Nephron (organoid): ENCODE measurements at regions not wholly inside any gene's neighbourhood (a gene's known extent, or its start where the extent isn't known, plus 50 kb on each side); places are given as distances from the start of the nearest gene placed in this dataset.

Source experiments
- H3K27ac Mint-ChIP-seq, 3 experiments: 2 replicates each; pipeline ENCODE4 v1.8.0; 2020; ENCODE audit warnings: mixed read lengths in 3 of 3, mild to moderate bottlenecking in 2 of 3, moderate library complexity in 1 of 3
- H3K27me3 Mint-ChIP-seq: 2 replicates; pipeline ENCODE4 v1.8.0; 2021; ENCODE audit warnings: low read depth, mild to moderate bottlenecking, moderate library complexity, mixed read lengths
- H3K36me3 Mint-ChIP-seq: 2 replicates; pipeline ENCODE4 v1.8.0; 2020; ENCODE audit warnings: low read depth, mixed read lengths
- H3K4me1 Mint-ChIP-seq: 2 replicates; pipeline ENCODE4 v1.8.0; 2020; ENCODE audit warnings: mixed read lengths
- H3K4me3 Mint-ChIP-seq, 3 experiments: 2 replicates each; pipeline ENCODE4 v1.8.0; 2020; ENCODE audit warnings: mild to moderate bottlenecking in 3 of 3, mixed read lengths in 3 of 3, moderate library complexity in 2 of 3
- H3K9me3 Mint-ChIP-seq: 2 replicates; pipeline ENCODE4 v1.8.0; 2020; ENCODE audit warnings: mixed read lengths
- TF ChIP-seq, protein P1 (sequence below), 3 experiments: fragments of 200-600 bp; sonication (generic); IDR thresholded peaks; one replicate each; pipeline ENCODE4 v1.5.0; 2021; ENCODE audit warnings: antibody characterized with exemption in 3 of 3; ENCODE audit not compliant: unreplicated experiment in 3 of 3

DNA sequence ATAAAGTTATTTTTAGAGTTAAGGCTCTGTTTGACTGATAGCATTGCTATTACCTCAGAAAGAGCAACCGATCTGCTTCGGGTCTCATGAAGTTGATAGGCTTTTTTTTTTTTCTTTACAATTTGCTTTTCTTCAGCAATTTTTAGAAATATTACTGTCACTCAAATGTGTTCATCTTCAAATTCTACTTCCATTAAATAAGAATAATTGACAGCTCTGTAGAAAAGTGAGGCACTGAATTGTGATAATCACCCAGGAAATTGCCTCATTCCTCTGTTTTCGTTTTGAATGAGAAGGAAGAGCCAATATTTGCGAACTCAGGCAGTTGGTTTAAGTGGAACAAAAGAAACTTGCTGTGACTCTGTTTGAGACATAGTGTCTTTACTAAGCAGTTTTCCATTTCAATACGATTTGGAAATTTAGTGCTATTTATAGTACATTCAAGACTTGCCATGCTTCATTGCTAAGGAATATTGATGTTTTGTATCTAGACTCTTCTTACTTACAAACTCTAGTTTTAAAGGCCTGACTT is 700.5 kb upstream of the CDH10 start:
- Mint-ChIP-seq H3K4me3 (no peak overlapping the region), H3K36me3 (no peaks in the 10 kb centered on the region), H3K9me3 (no peaks in the 10 kb centered on the region), H3K27ac (no peak overlapping the region), H3K4me1 (no peaks in the 10 kb centered on the region), H3K27me3 (no peaks in the 10 kb centered on the region)
- TF ChIP-seq, protein P1, sequence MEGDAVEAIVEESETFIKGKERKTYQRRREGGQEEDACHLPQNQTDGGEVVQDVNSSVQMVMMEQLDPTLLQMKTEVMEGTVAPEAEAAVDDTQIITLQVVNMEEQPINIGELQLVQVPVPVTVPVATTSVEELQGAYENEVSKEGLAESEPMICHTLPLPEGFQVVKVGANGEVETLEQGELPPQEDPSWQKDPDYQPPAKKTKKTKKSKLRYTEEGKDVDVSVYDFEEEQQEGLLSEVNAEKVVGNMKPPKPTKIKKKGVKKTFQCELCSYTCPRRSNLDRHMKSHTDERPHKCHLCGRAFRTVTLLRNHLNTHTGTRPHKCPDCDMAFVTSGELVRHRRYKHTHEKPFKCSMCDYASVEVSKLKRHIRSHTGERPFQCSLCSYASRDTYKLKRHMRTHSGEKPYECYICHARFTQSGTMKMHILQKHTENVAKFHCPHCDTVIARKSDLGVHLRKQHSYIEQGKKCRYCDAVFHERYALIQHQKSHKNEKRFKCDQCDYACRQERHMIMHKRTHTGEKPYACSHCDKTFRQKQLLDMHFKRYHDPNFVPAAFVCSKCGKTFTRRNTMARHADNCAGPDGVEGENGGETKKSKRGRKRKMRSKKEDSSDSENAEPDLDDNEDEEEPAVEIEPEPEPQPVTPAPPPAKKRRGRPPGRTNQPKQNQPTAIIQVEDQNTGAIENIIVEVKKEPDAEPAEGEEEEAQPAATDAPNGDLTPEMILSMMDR (IDR thresholded peaks at IDR 0.05; ENCODE audit: unreplicated experiment in 3 of 3) = no peak

DNA sequence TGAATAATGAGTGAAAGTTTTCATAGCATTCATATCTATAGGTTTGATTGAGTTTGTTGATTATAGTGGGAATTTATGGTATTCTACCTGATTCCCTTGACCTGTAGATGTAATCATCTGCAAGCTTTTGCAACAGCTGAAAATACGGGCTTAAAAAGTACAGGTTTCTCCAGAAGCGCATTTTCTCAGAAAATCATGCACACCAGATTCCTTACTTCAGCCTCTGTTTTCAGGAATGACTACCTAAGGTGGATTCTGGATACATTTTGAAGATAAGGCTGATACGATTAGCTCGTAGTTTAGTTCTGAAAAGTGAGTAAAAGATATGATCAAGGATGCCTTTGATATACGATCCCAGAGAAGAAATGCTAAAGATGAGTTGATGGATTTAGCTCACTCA is 694.8 kb upstream of the CDH10 start:
- H3K4me3 Mint-ChIP-seq = no peak overlapping the region
- no peaks in the 10 kb centered on the region for H3K4me1 Mint-ChIP-seq

DNA sequence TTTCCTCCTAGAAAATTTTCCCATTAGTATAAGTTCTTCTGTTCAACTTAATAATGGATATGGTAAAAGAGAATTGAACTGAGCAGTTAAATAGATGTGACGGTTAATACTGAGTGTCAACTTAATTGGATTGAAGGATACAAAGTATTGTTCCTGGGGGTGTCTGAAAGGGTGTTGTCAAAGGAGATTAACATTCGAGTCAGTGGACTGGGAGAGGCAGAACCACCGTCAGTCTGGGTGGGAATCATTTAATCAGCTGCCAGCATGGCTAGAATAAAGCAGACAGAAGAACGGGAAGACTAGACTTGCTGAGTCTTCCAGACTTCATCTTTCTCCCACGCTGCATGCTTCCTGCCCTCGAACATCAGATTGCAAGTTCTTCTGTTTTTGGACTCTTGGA is 689.6 kb upstream of the CDH10 start:
- Mint-ChIP-seq H3K4me3 (no peak overlapping the region), H3K4me1 (no peaks in the 10 kb centered on the region), H3K27me3 (no peaks in the 10 kb centered on the region), H3K27ac (no peak overlapping the region), H3K9me3 (no peaks in the 10 kb centered on the region), H3K36me3 (no peaks in the 10 kb centered on the region)
- TF ChIP-seq, protein P1 (IDR thresholded peaks at IDR 0.05; ENCODE audit: unreplicated experiment in 3 of 3) = no peak

More for the DNA sequence above, 694.8 kb upstream of the CDH10 start:
- no peaks in the 10 kb centered on the region for H3K9me3 Mint-ChIP-seq
- no peak overlapping the region for H3K27ac Mint-ChIP-seq
- H3K36me3 Mint-ChIP-seq = no peaks in the 10 kb centered on the region
- TF ChIP-seq, protein P1 (IDR thresholded peaks at IDR 0.05; ENCODE audit: unreplicated experiment in 3 of 3) = no peak
- no peaks in the 10 kb centered on the region for H3K27me3 Mint-ChIP-seq

DNA sequence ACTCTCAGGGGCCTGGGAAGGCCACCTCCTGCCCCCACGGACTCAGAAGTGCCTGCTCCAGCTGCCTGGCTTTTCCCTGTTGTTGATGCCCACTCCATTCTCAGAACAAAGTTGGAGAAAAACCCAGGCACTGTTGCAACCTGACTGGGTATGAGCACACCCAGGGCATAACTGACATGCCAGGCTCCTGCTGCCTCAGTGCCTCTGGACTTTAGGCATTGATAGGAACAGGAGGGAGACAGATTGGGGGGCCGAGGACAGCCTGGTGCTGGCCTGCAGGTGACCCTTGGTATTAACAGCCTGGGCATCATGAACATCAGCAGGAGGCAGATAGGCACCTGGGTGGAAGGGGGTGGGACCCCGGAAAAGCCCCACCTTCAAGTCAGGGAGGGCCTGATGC is 685.9 kb upstream of the CDH10 start:
- Mint-ChIP-seq H3K4me1 (no peaks in the 10 kb centered on the region), H3K9me3 (no peaks in the 10 kb centered on the region), H3K4me3 (no peak overlapping the region), H3K27me3 (no peaks in the 10 kb centered on the region), H3K27ac (no peak overlapping the region), H3K36me3 (no peaks in the 10 kb centered on the region)
- TF ChIP-seq, protein P1 (IDR thresholded peaks at IDR 0.05; ENCODE audit: unreplicated experiment in 3 of 3) = no peak

DNA sequence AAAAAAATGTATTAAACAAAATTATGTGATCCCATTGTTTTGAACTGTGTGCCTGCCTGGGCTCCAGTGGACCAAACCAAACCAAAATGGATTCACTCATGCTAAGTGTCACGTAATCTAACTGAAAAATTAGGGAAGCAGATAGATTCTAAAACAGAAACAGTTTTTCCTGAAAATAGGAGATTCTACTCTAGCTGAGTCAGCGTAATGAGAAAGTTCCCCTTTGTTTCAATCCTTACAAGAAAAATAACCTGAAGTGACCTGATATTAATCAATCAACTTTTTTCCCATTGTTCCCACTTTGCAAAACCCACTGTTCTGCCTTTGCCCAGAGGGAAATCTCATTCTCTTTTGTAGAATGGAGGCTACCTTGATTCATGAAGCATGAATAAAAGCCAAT is 682.4 kb upstream of the CDH10 start:
- Mint-ChIP-seq H3K36me3 (no peaks in the 10 kb centered on the region), H3K27me3 (no peaks in the 10 kb centered on the region), H3K27ac (no peak overlapping the region), H3K4me3 (no peak overlapping the region), H3K4me1 (no peaks in the 10 kb centered on the region), H3K9me3 (no peaks in the 10 kb centered on the region)
- TF ChIP-seq, protein P1 (IDR thresholded peaks at IDR 0.05; ENCODE audit: unreplicated experiment in 3 of 3) = no peak

DNA sequence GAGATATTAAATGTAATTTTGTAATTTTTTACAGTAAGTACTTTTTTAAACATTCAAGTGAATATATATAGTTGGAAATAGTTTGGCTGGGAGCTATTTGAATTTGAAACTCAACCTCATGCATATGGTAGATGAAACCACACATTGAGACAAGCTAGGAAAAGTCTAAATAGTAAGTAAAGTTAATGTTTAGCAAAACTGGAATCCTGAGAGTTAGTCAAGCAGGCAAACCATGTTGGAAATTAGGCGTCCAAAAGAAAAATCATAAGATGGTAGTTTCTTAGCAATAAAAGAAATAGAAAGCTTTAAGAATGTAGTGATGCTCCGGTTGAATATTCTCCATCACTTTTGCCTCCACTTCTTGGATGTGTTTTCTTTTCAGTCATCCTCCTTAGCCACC is 657.1 kb upstream of the CDH10 start:
- Mint-ChIP-seq H3K27me3 (no peaks in the 10 kb centered on the region), H3K4me1 (no peaks in the 10 kb centered on the region), H3K4me3 (no peak overlapping the region), H3K36me3 (no peaks in the 10 kb centered on the region), H3K27ac (peak overlapping the region; percentile 2 to 47 (median 11)), H3K9me3 (no peaks in the 10 kb centered on the region)
- TF ChIP-seq, protein P1 (IDR thresholded peaks at IDR 0.05; ENCODE audit: unreplicated experiment in 3 of 3) = no peak
